Bone marrow (tissue), 2 donors: ENCODE measurements at regions not wholly inside any gene's neighbourhood (a gene's known extent, or its start where the extent isn't known, plus 50 kb on each side); places are given as distances from the start of the nearest gene placed in this dataset.
"Not testable (repeated sequence)": the region's sequence is repeated elsewhere in the genome, so short reads cannot be mapped to it uniquely, and the experiment has no call there.

Source experiments
- DNase-seq, 2 donors: peaks; one replicate each; lab custom pipeline; 2025; lab: John Stamatoyannopoulos, UW

GRCh38 chr4:145295547-145295946, 115.2 kb upstream of the OTUD4 start:
- DNase-seq = no peak

- no peak for DNase-seq
Observed at GRCh38 chr4:145295122-145295521, 114.7 kb upstream of the OTUD4 start.

GRCh38 chr4:145293658-145294057, 113.3 kb upstream of the OTUD4 start:
- no peak for DNase-seq

DNA sequence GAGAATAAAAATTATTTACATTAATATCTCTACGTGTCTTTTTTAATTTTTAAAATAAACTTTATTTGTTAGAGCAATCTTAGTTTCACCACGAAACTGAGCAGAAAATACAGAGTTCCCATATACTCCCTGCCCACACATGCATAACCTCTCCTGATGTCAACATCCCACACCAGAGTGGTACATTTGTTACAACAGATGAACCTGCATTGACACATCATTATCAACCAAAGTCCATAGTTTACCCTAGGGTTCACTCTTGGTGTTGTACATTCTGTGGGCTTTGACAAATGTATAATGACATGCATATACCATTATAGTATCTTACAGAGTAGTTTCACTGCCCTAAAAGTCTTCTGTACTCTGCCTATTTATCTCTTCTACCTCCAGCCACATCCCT, 110.6 kb upstream of the OTUD4 start:
- no peak for DNase-seq

DNA sequence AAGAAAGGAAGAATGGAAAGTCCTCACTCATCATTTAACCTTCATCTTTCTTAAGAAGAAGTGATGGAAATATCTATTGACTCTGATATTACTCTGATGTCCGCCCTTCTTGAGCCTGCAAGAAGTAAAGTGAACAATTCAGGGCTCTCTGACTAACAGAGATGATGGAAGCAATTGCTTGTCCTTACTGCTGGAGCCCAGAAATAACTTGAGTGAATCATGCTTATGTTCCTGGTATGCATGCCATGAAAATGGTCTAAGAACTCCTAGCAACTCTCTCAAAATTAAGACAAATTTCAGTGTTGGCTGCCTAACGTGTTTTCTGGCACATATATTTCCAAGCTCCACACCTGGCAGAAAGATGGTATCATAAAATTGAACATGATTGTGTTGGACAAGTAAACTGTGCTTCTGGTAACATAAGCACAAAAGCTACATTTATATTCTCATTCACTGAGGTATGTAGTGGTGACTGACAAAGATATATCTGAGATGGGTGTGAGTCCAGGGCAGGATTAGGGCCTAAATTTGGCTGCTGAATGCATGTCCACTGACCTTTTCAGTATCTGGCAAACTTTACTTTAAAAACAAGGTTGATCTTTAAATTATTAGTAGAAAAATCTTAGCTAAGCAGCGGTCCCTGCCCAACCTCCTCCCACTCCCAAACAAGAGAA, 109.2 kb upstream of the OTUD4 start:
- DNase-seq = no peak

GRCh38 chr4:145287351-145287750, 107.0 kb upstream of the OTUD4 start:
- DNase-seq = no peak

DNA sequence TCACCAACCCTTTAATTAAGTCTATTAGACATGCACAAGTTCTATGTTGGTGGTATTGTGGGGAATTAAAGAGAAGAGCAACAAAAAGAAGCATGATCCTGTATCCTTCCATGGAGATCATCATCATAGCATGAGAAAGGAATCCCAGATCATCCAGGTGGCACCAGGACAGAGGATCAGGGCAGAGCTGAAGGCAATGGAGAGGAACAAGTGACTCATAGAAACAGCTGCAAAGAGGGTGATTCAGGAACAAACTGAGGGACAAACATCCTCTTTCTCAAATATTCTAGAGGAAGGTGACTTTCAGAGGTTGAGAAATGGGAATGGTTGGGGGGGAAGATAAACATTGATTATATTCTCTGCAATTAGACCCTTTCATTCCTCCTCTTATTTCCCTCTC, 105.5 kb upstream of the OTUD4 start:
- DNase-seq = no peak

- DNase-seq = no peak
Observed at GRCh38 chr4:145283909-145284308, 103.5 kb upstream of the OTUD4 start.

DNA sequence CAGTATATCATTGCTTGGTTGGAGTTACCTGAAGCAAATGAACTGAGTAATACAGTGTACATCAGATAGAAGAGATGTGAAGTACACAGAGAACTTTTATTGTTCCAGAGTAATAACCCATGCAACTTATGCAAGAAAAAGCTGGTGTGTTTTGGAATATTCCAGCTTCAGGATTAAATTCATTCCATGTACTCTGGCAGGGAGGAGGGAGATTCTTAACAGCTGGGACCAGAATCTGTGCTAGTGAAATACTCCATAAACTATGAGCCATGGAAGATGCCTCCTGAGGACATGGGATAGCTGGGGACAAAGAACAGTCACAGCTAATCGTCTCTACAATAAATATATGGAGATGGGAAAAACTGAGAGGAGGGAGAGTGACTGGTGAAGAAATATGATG, 101.6 kb upstream of the OTUD4 start:
- DNase-seq = no peak

DNA sequence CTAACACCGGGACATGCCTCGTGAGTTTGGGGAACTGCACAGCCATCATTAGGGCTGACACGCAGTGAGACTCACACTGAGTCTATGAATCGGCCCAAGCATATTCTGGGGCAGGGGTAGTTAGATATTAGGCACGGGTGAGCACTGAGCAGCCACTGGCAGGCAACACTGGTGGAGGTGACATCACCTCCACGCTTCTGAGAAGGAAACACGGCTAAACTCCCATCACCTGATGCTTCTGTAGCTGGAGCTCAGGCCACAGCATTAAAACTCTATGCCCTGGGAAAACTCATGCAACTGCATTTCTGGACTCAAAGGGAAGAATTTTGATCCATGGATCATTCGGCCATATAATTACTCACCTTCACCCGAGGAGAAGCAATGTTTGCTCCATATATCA, 100.8 kb upstream of the OTUD4 start:
- DNase-seq = no peak

GRCh38 chr4:145280541-145280940, 100.2 kb upstream of the OTUD4 start:
- no peak for DNase-seq

DNA sequence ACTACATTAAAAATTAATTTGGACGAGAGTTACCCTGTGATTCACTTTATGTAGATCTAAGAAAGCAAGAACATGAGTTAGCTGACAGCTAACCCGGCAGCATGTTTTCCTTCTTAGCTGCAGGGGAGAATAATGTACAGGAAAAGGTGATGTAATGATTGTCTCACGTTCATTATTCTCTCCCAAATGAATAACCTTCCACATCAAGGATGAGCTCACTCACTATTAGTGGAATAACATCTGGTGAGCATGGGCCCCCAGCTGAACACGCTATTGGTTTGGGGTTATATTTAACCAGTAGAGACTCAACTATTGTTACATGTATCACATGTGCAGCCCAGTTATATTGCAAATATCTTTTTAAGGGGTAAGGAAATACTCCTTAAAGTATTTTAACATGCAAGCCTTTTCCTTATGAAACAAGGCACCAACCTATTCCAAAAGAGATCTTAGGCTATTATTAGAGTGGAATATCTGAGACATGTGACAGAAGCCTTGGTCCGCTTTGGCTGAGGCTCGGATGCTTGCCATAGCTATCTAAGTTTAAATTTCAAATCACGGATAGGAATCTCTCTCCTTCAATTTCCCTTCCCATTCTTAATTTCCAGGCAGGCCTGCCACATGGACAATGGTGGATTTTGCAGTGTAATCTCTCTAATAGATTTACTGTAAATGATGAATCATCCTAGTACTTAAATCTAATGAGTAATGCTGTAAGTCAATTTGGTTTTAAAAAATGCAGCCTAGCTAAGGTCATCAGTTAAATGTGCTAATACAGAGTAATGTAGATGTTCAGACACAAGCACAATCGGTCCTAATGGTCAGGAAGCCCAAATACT, 99.0 kb upstream of the OTUD4 start:
- no peak for DNase-seq

- no peak for DNase-seq
Observed at GRCh38 chr4:145278341-145279121, 98.1 kb upstream of the OTUD4 start.

DNA sequence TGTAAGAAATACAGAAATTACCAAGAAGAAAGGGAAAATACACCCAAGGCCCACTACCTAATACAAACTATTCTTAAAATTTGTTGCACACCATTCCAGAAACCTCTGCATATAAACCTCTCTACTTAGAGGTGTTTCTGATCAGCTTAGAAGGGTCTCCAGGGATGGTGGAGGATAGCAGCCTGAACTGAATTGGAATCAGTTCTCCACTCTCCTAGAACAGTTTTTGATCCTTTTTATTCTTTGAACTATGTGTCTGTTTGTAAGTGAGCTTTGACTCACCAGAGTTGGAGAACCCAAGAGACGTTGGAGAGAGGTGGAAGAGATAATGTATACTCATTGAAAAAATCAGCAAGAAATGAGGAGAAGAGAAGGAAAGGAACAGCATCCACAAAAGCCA, 96.6 kb upstream of the OTUD4 start:
- no peak for DNase-seq

DNA sequence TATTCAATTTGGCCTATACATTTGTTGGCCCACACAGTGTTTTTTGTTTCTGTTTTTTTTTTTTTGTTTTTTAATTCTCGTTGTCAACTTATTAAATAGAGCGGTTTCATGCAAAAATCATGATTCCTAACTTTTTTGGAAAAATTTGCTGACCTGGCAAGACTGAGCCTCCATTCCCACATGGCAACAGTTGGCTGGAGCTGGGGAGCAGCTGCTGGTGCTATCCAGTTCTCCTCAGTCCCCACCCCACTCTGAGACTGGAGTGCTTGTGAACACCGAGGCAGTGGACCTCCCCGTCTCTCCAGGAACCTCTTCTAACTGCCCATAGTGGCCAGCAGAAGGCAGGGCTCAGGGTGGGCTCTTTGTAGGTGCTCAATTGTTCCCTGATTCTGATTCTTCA, 95.7 kb upstream of the OTUD4 start:
- no peak for DNase-seq

DNA sequence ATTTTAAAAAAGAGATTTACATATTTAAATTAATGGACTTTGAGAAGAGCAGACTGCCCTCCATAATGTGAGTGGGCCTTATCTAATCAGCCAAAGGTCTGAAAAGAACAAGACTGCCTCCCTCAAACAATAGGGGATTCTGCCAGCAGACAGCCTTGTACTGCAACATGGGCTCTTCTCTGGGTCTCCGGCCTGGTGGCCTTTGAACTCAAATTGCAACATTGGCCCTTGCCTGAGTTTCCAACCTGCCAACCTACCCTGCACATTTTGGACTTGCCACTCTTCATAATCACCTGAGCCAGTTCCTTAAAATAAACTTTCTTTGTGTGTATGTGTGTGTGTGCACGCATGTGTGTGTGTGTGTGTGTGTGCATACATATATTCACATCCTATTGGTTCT, 90.8 kb upstream of the OTUD4 start:
- DNase-seq = no peak

DNA sequence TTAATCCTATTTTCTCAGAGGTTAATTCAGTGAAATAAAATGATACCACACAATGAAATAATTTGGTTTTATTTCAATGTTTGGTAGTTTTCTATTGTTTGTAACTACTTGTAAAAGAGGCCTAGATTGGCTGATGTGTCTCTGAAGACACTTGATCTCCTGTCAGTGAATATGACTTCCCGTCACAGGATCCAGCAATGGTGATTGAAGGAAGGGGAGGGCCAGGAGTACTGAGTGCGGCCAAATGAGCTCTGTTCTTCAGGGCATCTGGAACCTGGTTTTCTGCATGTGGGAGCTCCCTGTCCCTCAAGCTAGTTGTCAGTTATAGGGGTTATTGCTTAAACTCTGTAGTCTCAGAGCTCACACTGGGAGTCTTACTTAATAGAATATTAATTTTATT, 86.5 kb upstream of the OTUD4 start:
- no peak for DNase-seq

GRCh38 chr4:145260091-145260490, 79.7 kb upstream of the OTUD4 start:
- no peak for DNase-seq

DNA sequence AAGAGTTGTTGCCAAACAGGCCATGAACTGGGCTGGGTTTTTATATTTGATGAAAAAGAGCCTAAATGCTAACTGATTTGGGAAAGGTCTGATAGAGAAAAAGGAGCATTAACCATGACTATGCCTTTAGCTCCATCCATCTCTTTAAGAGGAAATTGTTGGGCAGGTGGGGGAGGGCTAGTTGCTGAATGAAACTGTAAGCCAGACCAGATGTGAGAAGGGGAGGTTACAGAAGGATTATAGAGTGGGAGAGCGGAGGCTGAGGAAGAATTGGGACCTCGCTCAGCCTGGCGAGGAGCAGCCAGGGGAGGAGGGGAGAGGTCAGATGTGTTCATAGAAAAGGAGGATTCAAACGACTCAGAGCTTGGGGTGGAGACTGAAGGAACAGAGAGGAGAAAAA, 74.9 kb upstream of the OTUD4 start:
- not testable (repeated sequence) for DNase-seq

GRCh38 chr4:145252190-145252589, 71.8 kb upstream of the OTUD4 start:
- DNase-seq = no peak

DNA sequence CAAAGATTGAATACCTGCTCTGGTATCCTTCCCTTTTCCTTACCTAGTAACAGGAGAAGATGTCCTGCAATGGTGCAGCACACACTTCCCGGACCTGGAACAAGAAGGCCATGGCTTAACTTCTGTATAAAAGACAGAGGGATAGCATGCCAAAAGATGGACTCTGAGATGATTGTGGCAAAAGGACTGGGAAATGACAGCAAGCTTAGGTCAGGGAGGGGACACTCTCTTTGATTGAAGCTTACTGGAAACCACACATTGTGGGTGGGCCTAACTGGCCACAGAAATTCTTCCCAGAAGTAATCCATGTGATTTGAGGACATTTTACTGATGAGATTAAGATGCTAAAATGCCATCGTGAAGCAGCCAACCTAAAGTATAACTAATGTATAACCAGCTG, 71.0 kb upstream of the OTUD4 start:
- no peak for DNase-seq

- DNase-seq = no peak
Observed at GRCh38 chr4:145248971-145249370, 68.6 kb upstream of the OTUD4 start.

DNA sequence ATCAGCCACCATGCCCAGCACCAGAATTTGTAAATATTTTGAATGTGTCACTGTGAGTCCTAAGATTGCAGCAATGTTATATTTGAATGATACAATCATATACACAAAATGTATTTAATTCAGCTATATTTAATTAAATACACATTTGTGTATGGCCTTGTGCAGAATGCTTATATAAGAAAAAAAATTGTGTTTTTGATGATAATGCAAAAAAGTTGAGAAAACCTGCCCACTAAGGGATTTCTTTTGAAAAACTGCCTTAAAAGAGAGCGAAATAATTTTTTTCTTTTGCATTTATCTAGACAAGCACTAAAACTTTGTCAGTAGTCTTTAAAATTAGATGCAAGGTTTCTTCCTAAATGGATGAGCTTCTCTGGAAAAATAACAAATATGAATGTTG, 68.1 kb upstream of the OTUD4 start:
- no peak for DNase-seq
